ENCODE measurements at regions not wholly inside any gene's neighbourhood (a gene's known extent, or its start where the extent isn't known, plus 50 kb on each side); places are given as distances from the start of the nearest gene placed in this dataset.
"Not testable (repeated sequence)": the region's sequence is repeated elsewhere in the genome, so short reads cannot be mapped to it uniquely, and the experiment has no call there.

GRCh38 chr7:113373863-113374262 lies 255.5 kb upstream of the SMIM30 start:
- DNase-seq, result no peak

DNA sequence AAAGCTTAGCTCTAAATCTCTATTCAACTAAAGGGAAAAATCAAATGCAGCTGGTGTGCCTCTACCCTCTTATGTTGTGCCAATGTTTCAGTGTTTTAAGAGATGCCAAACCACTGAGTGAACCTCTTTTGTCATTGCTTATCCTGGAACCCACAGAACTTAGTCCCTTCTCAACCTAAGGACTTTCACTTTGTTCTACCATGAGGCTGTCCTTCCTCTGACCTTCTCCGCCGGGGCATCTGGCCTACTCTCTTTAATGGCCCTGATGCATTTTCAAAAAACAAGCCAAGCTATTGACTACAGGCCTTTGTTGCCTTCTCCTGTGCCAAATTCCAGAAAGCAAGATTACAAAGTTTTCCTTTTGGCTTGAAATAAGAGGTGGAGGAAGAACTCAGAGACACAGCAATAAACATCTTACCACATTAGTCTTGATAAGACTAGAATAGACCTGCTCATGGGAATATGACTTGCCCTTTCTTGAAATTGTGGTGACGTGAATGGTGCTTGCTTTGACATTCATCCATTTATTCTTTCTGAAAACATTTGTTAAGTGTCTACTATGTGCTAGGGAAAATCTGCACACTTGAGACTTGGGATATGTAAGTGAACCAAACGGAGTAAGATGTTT lies 253.2 kb upstream of the SMIM30 start:
- no peak for DNase-seq

- DNase-seq, result peak; percentile 35
Observed at GRCh38 chr7:113370910-113371309, 252.6 kb upstream of the SMIM30 start.

DNA sequence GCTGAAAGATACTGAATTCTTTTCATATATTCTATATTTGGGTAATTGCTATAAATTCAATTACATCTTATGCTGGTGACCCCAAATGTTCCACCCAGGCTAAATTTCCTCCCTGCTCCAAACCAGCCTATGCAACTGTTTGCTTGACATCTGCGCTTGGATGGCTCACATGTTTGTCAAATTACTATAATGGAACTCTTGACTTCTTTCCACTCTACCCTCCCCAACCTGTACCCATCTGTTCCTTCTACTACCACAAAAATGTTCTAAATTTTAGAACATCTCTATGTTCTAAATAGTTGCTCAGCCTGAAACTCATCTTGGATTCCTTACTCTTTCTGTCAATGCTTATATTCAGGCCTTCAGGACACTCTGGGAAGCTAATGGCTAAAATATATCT lies 249.9 kb upstream of the SMIM30 start:
- no peak for DNase-seq

DNA sequence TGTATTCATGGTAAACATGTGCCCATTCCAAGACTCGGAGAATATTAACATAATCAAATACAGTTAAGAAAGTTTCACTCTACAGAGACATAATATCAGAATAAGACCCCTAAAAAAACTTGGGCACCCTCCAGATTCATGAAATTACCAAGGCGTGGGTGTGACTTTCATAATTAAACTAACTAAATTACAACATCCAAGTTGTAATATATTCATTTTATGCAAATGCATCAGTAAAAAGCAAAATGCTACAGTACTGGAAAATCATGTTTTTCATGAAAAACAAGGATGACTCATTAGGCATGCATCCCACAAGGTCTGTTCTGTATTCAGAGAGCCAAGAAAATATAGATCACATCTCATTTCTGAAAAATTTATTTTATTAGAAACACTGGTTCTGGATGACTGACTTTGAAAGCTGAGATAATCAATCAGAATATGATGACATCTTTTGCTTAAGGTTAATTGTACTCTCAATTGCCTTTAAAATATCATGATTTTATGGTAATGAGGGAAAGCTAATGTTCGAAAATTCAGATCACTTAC lies 248.8 kb upstream of the SMIM30 start:
- no peak for DNase-seq

- no peak for DNase-seq
Observed at GRCh38 chr7:113366122-113366521, 247.8 kb upstream of the SMIM30 start.

DNA sequence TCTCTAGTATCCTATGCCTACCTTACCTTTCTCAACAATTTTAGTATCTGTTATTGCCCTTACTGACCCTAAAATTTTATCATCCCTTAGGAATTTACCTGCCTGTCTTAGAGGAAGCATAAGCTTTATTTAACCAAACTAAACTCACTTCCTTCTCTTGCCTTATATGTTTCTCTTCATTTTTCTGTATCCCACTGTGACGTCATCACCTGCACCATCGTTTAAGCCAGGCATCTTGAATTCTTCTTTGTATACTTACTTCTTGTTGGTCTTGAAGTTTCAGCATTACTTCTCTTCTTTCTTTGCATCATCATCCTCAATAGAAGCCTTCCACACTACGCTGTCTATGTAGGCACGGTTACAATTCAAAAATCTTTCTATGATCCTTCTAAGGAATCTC lies 231.0 kb upstream of the SMIM30 start:
- DNase-seq, result no peak

DNA sequence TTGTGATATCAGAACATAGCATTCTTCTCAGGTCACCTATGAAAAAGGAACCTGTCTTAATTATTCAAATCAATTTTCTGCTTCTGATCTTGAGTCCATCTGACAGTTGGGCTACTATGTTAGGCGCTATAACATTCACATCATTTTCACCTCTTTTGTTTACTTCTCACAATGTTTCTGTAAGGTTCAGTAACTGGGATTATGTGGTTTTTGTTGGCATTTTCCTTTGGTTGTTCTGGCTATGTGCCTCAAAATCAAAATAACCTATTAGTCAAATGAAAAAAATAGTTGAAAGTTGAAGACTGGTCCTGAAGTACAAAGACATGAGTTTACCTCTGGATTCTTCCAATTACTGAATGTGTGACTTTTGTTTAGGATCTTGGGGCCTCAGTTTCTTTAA lies 221.3 kb upstream of the SMIM30 start:
- DNase-seq, result no peak

DNA sequence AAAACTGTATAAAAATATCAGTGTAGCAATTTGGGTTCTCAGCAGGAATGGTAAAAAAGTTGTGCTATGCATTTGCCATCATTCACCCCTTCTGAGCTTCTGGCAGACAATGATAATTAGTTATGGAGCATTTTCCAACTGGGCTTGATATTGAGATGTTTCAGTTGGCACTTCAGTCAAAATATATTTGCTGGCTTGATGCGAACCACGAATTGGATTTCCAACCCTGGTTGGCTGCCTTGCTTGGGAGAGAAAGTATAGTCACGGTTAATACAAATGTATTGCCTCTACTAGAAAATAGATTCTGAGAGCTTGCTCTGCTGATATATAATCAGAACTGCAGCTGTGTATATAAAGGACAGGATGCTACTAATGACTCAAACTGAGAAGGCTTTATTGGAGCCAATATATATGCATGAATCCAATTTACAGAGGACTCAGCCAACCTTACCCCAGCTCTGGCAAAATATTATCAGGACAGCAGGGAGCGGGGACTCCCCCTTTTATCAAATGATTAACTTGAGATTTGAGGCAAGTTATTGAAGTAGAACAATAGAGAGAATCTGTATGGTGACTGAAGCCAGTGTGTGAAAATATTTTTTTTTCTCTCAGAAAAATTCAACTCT lies 219.8 kb upstream of the SMIM30 start:
- DNase-seq, result no peak

- not testable (repeated sequence) for DNase-seq
Observed at GRCh38 chr7:113336838-113337237, 218.5 kb upstream of the SMIM30 start.

DNA sequence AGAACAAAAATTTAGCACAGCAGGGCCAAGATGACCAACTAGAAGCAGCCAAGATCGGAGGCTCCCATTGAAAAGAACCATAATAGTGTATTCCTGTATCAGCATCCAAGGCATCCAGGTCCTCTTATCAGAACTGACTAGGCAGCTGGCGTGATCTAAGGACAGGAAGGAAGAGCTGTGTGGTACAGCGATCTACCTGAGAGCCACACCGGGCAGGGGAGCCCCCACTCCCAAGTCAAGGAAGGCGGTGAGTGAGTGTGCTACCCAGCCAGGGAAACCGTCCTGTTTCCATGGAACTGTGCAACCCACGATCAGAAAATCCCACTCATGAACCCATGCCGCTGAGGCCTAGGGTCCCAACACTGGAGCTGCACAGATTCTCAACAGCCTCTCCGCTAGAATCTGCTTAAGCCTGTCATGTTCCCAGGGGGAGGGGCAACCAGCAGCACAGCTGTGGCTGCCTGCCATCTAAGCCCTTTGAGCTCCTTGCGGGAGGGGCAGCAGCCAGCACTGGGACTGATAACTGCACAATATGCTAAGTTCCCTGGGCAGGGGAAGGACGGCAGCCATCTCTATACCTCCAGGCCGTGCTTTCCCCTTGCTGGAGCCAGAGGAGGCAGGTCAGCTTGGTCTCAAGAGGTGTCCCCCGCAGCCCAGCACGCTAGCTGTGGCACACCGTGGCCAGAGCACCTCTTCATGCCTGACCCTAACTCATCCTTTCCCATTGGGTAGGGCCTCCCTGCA lies 213.0 kb upstream of the SMIM30 start:
- peak; percentile 65 for DNase-seq

DNA sequence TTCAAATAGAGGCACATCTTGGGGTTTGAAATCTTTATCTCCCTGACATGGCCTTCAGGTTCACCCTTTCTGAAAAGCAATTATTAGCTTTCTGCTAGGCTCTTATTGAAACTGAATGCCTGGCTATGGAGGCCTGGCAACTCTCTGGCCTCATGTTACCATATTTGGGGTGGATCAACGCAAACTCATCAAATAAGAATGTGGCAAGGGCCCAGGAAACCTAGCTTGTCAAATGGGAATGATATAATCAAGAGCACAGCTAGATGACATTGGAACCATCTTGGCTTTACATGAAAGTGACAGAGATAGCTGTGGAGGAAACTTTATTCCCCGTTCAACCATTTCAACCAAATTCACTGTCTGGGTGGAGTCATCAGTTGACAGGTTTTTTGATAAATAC lies 202.8 kb upstream of the SMIM30 start:
- DNase-seq, result no peak

- no peak for DNase-seq
Observed at GRCh38 chr7:113320419-113320818, 202.1 kb upstream of the SMIM30 start.

- peak; percentile 5 for DNase-seq
Observed at GRCh38 chr7:113314594-113314993, 196.2 kb upstream of the SMIM30 start.

- DNase-seq, result no peak
Observed at GRCh38 chr7:113308399-113308798, 190.0 kb upstream of the SMIM30 start.

DNA sequence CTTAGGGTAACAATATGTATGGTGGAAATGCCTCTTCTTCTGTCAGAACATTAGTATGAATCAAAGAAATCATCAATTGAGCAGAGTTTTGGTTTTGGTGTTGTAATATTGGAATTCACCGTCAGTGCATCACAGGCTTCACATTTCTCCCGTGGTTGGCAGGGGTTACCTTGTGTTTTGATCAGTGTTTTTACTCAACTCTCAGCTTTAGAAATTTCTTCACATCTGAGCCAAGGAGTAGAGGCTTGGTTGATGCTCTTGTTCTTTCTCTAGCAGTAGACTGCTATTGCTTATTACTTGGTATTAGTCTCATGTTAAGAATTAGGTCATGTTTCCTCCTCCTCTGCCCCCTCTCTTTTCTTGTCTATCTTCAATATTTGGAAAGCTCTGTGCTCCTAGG lies 188.8 kb upstream of the SMIM30 start:
- DNase-seq, result no peak

GRCh38 chr7:113306302-113306701 lies 187.9 kb upstream of the SMIM30 start:
- no peak for DNase-seq

DNA sequence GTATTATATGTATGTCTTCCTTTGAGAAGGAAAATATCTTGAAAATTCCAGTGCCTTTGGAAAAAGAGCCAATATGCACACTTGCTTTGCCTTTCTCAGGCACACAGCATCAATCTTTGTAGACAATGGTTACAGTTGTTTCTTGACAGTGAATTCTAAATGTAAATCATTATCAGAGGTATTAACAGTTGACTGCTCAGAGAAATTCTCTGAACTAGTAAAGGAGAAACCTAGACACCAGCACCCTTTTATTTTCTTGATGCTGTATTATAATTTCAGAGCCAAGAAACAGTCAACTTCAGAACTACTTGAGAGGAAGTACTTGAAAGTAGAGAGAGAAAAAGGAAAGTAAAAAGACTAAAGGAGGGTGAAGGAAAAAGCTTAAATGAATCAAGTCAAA lies 185.8 kb upstream of the SMIM30 start:
- DNase-seq, result no peak

- not testable (repeated sequence) for DNase-seq
Observed at GRCh38 chr7:113303388-113303787, 185.0 kb upstream of the SMIM30 start.

- DNase-seq, result no peak
Observed at GRCh38 chr7:113301983-113302382, 183.6 kb upstream of the SMIM30 start.

- no peak for DNase-seq
Observed at GRCh38 chr7:113301141-113301540, 182.8 kb upstream of the SMIM30 start.

DNA sequence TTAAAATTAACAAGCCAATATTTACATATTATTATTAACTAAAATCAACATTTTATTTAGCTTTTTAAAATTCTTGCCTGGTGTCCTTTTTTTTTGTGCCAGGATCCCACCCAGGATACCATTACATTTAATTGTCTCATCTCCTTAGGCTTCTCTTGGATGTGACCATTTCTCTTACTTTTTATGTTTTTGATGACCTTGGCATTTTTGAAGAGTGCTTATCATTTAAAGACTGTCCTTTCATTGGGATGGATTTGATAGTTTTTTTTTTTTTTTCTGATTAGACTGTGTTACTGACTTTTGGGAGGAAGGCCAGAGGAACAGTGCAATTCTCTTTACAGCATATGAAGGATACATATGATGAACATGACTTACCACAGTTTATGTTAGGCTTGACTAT lies 181.4 kb upstream of the SMIM30 start:
- no peak for DNase-seq

- no peak for DNase-seq
Observed at GRCh38 chr7:113298501-113298900, 180.1 kb upstream of the SMIM30 start.

DNA sequence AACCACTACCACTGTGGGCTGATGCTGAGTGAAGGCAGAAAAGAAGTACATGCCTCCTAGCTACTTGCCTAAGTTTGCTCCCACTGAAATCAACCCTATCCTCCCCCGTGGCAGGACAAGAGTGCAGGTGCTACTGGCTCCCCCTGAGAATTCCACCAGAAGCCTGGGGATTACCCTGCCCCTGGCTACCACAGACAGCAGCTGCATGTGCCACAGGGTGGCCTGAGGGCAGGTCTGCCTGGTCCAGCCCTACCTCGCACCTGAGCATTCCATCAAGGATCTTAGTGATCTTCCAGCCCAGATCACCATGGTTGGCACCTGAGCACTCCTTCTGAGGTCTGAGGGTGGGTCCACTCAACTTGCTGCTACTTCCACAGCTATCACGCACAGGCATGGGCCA lies 176.4 kb upstream of the SMIM30 start:
- DNase-seq, result no peak
